GM12892 (cell line): ENCODE measurements at regions not wholly inside any gene's neighbourhood (a gene's known extent, or its start where the extent isn't known, plus 50 kb on each side); places are given as distances from the start of the nearest gene placed in this dataset.

ENCODE experiments used
- POLR2A ChIP-seq: IDR thresholded peaks from 2 replicates; pipeline ENCODE4 v1.6.1; 2011; ENCODE audit warnings: low read depth, low read length, control low read depth
- POLR2AphosphoS5 ChIP-seq: IDR thresholded peaks from 2 replicates; pipeline ENCODE4 v1.6.1; 2011; ENCODE audit warnings: low read depth, low read length, control low read depth
- TAF1 ChIP-seq: IDR thresholded peaks from 2 replicates; pipeline ENCODE4 v1.6.1; 2011; ENCODE audit warnings: low read depth, mild to moderate bottlenecking, control low read depth, low read length, borderline replicate concordance

DNA sequence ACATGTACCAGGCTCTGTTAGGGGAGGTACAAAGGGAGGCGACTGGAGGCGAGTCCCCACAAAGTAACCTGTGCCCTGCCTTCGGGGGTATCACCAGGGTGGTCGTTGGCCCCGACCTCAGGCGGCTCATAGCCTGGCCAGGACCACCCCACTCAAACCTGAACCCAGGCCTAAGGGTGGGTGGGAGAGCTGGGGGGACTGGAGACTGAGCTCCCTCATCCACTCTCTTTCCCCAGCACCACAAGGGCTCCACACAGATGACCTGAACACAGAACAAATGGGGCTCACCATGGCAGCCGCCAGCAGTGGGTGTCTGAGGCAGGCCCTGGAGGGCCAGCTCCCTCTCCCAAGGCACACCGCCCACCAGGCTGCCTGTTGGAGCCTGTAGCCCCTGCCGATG, 120.6 kb upstream of the TNRC6C start:
- TF ChIP-seq POLR2AphosphoS5: no peak
- no peak for TF ChIP-seq POLR2A
- TF ChIP-seq TAF1: no peak
